Right hindlimb (tissue), 1 donor: ENCODE measurements at regions not wholly inside any gene's neighbourhood (a gene's known extent, or its start where the extent isn't known, plus 50 kb on each side); places are given as distances from the start of the nearest gene placed in this dataset.

Experiments
- DNase-seq: peaks from one replicate; pipeline ENCODE4 v3.0.0-alpha.2; 2018

DNA sequence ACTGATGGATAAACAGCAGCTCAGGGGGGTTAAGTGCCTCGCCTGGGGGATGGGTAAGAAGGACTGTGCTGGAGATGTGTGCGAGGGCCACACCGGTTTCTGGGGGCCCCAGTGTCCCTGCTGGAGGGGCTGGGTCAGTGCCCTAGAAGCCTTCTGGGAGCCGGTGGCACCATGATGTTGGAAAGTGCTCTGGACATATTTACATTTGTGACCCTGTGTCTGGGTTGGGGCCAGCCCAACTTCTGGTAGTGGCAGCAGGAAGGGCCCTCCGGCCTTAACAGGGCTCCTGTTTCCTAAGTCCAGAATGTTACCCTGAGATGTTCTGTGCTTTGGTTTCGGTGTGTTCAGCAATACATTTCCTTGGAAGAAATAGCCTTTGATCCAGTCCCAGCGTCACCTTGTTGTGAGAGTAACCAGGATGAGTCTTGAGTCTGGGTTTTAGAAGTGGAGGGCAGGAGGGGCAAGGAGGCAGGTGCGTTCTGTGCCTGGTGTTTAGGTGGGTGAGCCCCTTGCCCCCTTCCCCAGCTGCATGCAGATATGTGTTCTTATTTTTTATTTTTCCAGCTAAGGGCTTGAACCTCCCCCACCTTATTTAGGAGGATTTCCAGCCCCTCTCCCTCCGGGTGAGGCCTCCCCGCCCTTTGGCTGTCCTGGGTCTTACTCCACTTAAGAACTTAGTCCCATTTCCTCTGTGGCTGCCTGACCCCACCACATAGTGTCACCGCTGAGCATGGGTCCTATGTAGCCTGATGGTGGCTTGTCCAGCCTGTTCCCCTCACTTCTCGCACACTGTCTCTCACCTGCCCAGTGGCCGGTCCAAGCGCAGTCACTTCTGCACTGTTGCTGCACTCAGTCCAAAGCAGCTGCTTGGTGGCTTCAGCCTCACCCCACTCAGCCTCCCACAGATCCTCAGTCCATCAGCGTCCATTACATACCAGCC is 132.7 kb upstream of the HS6ST1 start:
- DNase-seq, result peak; percentile 14

DNA sequence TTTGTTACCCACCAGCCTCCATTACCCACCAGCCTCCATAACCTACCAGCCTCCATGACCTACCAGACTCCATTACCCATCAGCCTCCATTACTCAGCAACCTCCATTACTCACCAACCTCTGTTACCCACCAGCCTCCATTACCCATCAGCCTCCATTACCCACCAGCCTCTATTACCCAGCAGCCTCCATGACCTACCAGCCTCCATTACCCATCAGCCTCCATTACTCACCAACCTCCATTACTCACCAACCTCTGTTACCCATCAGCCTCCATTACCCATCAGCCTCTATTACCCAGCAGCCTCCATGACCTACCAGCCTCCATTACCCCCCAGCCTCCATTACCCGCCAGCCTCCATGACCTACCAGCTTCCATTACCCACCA is 133.3 kb upstream of the HS6ST1 start:
- DNase-seq, result peak; percentile 3

DNA sequence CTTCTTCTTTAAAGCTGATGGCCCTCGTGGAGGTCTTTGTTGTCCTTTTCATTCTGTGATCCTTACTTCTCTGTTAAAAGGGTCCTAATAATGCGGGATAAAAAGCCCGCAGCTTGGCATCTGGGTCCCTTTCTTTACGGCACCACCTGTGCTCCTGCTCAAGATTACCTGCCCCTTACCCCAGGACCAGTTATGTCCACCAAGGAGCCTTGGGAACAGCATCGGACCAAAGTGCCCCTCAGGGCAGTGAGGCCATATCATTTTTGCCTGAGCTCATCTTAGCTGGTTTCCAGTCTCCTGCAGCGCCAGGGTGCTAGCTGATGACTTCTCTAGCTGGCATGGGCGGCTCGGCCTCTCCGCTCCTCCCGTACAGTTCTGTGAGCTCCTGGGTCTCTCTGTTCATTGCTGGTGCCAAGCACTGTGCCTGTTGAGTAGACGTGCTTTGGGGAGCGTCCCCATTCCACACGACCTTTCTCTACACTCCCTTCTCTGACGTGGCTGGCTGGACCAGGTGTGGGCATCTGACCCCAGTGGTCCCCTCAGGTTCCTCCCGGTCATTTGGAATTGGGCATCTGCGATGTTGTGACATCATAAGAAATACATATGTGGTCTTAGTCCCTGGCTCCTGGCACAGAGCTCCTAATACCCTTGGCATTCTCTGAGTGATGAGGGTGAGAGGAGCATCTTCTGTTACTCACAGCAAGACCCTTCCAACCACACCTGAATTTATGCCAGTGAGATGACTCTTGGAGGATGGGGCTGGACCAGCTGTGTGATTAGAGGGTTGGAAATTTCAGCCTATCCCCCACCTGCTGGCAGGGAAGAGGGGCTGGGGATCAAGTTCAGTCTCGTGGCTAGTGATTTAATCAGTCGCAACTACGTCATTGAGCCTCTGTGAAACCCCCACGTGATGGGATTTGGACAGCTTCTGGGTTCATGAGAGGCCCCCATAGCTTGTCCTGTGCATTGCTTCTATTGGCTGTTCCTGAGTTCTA is 134.2 kb upstream of the HS6ST1 start:
- peak; percentile 12 for DNase-seq

DNA sequence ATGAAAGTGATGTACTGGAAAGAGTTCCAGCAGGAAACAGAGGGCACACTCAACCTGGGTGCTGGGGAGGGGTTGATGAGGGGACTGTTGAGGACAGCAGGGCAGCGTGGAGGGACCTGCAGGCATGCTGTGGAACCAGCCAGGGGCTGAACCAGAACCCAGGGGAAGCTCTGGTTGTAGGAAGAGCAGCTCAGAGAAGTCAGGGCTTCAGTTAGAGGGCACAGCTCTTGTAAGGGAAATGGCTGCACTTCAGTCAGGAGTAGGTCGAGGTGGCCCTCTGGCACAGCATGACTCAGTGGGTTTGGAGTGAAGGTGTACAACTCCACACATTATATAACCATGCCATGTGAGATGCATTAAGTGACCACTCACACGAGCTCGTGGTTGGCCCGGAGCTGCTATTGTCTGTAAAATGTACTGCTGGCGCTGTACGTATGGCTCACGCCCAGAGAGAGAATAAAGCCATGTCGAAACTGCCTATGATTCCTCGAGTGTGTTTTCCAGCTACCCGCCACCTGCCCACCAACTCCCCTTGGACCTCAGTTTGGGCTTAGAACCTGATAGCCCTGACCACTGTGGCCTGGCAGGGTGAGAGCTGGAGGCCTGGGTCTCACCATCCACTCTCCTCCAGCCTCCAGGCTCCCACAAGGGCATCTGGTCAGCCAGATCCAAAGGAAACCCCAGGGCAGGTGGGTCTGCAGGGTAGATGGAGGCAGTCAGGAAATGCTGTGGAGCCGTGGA is 136.5 kb upstream of the HS6ST1 start:
- DNase-seq, result peak; percentile 10

DNA sequence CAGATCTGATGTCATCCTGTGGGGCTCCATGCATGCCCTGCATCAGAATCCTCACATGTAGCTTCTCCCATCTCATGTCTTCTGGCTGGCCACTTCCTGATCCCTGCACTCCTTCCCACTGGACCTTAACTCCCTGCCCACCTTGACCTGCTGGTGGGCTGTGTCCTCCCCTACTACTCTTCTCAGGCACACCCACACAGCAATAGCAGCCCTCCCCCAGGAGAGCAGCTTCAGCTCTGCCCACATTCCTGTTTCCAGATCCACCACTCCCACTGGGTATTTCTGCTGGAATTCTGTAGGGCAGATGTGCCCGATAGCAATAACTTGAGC is 137.0 kb upstream of the HS6ST1 start:
- DNase-seq, result no peak

DNA sequence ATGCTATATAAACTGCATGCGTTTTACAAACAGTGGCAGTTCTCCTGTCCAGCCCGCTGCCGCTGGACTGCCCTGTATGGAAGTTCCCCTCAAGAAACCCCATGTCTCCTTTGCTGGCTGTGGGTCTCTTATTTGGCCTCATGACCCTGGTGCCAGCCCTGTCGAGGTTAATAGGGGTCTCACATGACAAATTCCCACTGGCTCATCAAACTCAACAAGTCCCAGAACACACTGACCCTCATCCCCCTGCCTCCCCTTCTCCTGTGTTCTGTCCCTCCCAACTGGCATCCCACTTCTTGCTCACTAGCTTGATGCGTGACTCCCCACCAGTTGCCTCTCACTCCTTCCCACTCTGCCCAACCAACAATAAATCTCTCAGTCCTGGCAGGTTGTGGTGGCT is 137.6 kb upstream of the HS6ST1 start:
- DNase-seq, result no peak

DNA sequence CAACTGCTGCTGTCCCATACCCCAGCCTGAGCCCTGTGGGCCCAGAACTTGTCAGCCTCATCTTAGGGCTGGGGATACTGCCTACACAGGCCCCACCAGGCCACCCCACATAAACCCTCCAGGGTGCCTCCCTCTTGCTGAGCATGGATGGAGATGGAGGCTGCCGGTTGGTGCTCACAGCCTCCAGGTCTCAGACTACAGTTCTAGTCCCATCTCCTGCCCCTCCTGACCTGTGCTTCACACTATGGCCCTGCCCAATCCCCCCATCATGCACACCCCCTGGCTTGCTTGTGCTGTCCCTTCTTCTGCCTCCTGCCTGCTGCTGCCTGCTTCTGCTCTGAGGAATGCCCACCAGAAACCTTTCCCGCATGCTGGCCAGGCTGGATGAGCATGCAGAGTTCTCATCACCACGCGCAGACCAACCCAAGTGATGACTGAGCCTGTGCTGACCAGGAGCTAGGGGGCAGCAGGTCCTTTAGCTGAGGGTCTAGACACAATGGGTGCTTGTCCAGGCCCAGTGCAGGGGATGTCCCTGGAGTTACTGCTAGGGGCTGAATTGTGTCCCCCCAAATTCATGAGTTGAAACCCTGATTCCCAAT is 138.4 kb upstream of the HS6ST1 start:
- DNase-seq, result peak; percentile 14

DNA sequence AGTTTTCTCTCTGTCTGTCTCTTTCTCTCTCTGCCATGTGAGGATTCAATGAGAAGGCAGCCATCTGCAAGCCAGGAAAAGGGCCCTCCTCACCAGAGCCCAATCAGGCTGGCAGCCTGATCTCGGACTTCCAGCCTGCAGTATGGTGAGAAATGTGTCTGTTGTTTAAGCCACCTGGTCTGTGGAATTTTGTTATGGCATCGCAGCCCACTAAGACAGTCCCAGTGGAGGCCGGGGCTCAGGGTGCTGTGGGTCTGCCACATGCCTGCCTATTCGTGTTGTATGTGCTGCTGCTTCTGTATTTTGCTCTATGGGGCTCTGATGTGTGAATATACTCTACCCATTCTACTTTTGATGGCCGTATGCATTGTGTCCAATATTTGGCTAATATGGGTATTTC is 139.0 kb upstream of the HS6ST1 start:
- peak; percentile 12 for DNase-seq

DNA sequence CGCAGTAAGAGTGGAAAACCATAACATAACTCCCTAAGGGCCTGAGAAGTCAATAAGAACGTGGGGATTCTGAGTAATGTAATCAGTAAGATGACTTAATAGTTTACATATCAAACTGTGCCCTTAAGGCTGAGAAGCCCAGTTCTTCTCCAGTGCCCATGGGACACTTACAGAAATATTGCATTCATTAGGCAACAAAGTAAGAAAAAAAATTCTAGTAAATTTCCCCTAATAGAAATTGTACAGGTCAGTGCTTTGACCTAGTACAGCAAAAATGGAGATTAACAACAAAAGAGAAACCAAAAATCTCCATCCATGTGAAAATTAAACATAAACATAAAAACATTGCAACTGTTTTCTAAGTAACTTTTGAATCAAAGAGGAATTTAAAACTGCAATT is 139.8 kb upstream of the HS6ST1 start:
- no peak for DNase-seq

DNA sequence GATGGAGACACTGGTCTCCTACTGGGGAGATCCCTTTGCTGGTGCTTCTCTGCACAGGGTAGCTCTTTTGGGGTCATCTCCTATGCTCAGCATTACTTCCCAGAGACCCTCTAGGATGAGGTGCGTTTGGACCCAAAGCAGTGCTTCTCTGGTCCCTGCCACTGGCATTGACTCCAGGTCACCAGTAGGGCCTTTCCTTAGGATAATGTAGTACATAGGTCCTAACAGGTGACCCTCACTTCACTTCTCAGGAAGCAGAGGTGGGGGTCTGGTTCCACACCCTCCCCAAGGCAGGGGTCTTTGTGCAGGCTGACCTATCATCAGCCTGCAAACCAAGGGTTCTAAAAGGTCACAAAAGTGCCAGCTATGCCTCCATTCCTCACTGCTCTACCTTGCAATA is 145.8 kb upstream of the HS6ST1 start:
- DNase-seq, result no peak

DNA sequence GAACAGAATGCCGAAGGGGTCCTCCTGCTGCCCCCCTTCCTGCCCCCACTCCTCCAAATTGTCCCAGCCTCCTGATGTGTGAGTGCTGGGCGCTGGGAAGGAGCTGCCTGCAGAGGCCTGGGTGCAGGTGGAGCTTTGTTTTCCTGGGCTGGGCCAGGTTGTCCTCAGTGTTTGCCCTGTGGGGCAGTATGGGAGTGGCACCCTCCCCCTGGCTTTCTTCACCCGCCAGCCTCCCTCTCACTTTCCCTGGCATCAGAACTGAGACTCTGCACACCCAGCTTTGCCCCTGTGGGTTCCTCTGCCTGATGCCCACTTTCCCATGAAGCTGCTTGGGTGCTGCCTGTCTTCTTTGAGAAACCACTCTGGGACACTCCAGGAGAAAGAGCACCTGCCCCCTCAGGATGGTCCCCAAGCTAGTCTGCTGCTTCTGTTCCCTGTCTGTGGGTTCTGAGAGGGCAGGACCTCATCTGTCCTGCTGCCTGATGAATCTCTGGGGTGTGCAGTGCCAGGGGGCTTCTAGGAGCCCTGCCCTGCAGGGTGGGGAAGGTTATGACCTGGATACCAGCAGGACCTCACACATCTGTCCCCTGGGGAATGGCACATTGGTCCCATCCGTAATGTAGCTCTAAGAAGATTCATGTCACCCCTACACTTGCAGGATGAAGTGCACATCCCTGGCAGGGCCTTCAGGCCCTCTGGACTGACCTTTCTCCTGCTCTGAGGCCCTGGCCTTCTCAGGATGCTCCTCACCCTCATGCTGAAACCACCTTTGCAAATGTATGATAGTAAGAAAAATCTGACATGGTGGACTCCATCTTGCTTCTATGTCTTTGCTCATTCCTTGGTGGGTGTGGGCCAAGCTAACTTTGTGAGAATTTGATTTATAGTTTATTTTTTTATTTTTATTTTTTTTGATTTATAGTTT is 146.8 kb upstream of the HS6ST1 start:
- DNase-seq, result peak; percentile 9

DNA sequence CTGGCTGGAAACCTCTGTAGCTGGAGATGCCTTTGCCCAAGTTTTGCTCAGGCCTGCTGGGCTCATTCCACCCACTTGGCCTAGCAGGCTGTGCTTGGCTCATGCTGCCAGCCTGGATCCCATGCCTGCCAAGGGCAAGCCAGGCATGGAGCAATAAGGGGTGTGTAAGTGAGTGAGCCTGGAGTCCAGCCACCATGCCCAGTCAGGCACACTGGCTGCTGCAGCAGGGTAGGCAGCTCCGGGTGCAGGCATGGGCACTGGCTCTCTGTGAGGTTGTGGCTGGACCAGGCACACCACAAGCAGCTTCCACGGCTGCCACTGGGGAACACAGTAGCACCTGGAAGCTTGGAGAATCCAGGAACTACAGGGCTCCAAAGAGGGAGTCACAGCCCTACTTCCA is 147.7 kb upstream of the HS6ST1 start:
- peak; percentile 32 for DNase-seq

DNA sequence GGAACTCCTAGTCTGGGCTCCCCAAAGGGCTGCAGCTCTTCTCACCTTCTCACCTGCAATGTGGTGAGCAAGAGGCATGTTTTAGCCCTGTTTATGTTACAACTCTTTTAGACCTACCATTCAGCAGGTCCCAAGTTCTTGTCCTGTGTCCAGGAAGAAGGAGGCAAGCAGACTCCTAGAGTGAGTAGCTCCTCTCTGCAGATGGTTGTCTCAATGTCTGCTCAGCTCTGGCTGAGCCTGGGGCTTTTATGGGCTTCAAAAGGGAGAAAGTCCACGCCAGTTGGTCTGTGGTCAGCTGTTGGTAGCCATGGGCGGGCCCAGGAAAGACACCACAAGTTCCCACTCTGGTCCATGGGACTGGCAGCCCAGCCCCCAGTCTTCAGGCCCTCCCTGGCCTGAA is 148.1 kb upstream of the HS6ST1 start:
- DNase-seq, result peak; percentile 5

DNA sequence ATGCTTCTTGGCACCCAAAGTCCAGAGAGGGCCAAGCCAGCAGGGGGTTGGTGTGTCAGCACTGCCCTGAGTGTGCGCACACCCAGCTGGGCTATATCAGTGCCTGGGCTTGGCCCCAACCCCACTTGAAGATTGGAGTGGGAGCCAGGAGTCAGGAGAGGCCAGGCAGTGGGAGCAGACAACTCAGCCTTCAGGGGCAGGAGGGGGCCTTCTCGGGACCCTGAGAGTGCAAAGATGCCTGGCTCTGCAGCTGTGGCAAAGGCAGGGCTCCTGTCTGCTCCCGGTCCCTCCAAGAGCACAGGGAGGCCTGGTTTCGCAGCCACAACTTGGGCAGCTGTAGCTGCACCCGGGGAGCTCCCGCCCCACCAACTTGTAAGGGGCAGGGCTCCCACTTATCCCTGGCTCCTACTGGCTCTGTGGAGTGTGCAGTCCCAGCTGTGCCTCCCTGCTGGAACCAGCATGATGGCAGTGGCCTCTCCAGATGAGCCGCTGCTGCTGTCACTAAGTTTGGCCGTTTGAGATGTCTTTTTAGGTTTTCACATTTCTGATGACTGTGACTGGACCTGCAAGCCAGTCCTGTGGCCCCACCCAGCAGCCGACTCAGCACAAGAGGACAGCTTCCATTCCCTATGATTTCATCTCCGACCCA is 148.8 kb upstream of the HS6ST1 start:
- DNase-seq, result peak; percentile 6

DNA sequence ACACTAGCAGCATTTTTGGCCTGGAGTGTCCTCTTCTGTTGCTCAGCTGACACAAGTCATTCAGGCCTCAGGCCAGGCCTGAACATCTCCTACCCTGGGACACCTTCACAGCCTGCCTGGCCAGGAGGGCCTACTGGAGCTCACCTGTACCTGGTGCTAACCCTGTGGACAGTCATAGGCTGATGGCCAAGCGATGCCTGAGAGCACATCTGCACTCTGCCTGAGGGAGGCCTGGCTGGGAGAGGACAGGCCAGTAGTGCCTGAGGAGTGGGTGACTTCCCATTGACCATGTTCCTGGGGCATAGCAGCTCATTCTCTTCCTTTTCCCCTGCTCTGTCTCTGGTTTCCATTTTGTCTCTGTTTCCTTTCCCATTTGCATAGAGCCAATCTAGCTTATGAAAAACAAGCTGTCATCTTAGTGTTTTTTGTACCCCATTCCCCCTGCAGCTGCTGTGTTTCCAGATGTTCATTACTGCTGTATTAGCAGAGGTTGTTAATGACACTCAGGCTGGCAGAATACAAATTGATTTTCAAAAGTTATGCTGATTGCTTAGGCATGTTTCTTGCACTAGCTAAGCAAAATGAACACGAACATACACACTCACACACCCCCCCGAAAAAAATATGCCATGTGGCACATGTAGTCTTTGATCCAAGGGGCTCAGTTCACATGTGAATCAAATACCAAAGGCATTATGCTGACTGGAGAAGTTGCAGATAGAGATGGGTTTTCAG is 149.7 kb upstream of the HS6ST1 start:
- peak; percentile 8 for DNase-seq

DNA sequence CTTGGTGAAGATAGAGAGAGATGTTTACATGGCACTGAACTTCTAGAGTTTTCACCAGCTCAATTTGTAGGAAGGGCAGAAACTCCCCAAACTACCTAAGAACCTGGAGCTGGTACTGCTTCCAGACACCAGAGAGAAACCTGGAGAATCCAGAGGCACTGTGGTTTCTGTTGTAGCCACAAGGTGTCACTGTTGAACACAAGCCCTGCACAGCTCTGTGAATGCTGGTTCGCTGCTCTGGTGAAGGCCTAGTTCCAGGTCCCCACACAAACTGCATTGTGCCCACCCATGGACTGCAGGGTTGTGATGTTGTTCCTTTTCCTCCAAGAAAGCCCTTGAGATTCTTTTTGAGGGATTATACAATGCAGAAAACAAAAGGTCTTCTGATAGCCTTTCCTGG is 150.5 kb upstream of the HS6ST1 start:
- DNase-seq, result no peak

DNA sequence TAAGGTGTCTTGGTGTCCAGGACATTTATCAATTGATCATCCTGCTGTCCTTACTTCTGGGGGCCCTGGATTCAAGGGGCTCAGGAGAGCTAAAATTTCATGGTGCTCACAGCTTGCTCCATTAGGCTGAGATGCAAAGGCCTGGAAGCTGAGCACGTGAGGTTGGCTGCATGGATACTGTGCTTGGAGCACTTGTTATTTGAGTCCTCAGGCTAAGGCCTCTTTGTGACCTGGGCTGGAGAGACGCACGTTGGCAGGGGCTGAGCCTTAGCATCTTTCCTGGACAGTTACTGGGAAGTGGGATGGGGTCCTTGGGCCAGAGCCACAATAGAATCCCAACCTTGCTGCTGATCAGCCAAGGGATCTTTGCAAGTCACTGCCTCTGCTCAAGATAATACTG is 151.2 kb upstream of the HS6ST1 start:
- no peak for DNase-seq

DNA sequence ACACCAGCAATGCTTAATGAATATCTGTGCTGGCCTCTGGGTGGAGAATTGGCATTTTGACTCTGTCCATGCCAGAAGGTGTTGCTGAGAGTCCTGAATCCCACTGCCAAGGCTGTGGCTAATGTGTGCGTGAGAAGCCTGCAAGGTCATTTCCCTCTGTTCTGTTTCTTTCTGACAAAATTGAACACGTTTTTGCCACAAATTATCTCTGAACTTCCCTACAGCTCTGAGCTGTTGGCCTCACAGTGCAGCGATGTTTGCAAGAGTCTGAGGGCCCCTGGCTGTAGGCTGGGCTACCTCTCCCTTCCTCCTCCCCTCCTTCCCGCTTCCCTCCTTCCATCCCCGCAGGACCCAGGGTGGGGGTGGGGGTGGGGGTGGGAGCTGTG is 154.1 kb upstream of the HS6ST1 start:
- DNase-seq, result no peak

DNA sequence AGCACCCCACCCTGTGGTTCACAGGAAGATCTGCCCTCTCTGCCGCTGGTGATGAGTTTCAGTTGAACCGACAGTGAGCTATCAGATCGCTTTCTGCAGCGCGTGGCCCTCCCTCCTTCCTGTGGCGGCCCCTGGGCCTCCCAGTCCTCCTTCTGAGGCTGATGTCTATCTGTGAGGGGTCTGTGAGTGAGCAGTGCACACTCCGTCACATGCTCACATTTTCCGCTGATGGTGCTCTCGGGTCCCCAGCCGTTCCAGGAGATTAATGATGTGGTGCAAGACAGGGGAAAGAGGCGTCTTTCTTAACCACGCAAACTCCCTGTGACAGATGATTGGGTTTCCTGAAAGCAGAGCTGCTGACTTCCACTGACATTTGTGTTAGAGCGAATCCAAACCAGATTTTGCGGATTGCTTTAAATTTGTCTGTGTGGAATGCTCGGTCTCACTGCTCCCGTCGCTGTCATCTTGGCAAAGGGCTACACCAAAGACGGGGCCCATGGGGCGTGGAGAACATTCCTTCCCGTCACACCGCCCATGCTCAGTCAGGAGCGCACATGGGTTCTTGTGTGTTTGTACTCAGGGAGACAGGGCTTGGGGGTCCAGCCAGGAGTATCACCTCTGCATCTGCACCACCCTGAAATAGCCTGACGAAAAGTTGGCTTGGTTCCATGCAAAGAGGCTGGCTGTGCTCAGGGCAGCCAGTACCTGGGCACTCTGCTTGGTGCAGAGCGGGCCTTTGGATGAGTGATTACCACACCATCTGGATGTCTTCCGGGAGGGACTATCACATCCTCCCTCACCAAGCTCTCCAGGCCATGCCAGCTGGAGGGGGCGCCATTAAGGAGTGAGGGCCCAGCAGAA is 154.7 kb upstream of the HS6ST1 start:
- DNase-seq, result peak; percentile 91
